ENCODE measurements at regions not wholly inside any gene's neighbourhood (a gene's known extent, or its start where the extent isn't known, plus 50 kb on each side); places are given as distances from the start of the nearest gene placed in this dataset.

- no peaks in the 10 kb centered on the region for H3K27me3 ChIP-seq (ENCODE audit: insufficient read depth, poor library complexity, severe bottlenecking)
- H3K4me3 ChIP-seq (replicated peaks; ENCODE audit: insufficient read depth, low read length) = no peak overlapping the region
- H3K27ac ChIP-seq (replicated peaks) = no peak overlapping the region
- DNase-seq (ENCODE audit: low read depth in 1 of 2, low spot score in 1 of 2) = no peak
- TF ChIP-seq REST (IDR thresholded peaks at IDR 0.05; ENCODE audit: insufficient replicate concordance, low read depth) (no peak), GABPA (IDR thresholded peaks at IDR 0.05; ENCODE audit: low read depth) (no peak), CTCF (IDR thresholded peaks at IDR 0.05; ENCODE audit: insufficient read depth, low read length) (no peak), SPI1 (IDR thresholded peaks at IDR 0.05; ENCODE audit: borderline replicate concordance, low read depth) (no peak), POLR2AphosphoS5 (IDR thresholded peaks at IDR 0.05; ENCODE audit: low read depth) (no peak)
These were observed 228.1 kb downstream of the PAX1 start for GRCh38 chr20:21933526-21933925.

GRCh38 chr20:21921251-21921650, 215.8 kb downstream of the PAX1 start:
- no peak overlapping the region for H3K4me3 ChIP-seq (replicated peaks; ENCODE audit: insufficient read depth, low read length)
- H3K27me3 ChIP-seq (ENCODE audit: insufficient read depth, poor library complexity, severe bottlenecking) = no peaks in the 10 kb centered on the region
- TF ChIP-seq SPI1 (IDR thresholded peaks at IDR 0.05; ENCODE audit: borderline replicate concordance, low read depth) (no peak), POLR2AphosphoS5 (IDR thresholded peaks at IDR 0.05; ENCODE audit: low read depth) (no peak), CTCF (IDR thresholded peaks at IDR 0.05; ENCODE audit: insufficient read depth, low read length) (no peak), GABPA (IDR thresholded peaks at IDR 0.05; ENCODE audit: low read depth) (no peak), REST (IDR thresholded peaks at IDR 0.05; ENCODE audit: insufficient replicate concordance, low read depth) (no peak)
- H3K27ac ChIP-seq (replicated peaks) = no peak overlapping the region
- DNase-seq (ENCODE audit: low read depth in 1 of 2, low spot score in 1 of 2) = no peak

- no peak overlapping the region for H3K27ac ChIP-seq (replicated peaks)
- H3K27me3 ChIP-seq (ENCODE audit: insufficient read depth, poor library complexity, severe bottlenecking) = no peaks in the 10 kb centered on the region
- no peak for DNase-seq (ENCODE audit: low read depth in 1 of 2, low spot score in 1 of 2)
- TF ChIP-seq CTCF (IDR thresholded peaks at IDR 0.05; ENCODE audit: insufficient read depth, low read length) (no peak), POLR2AphosphoS5 (IDR thresholded peaks at IDR 0.05; ENCODE audit: low read depth) (no peak), SPI1 (IDR thresholded peaks at IDR 0.05; ENCODE audit: borderline replicate concordance, low read depth) (no peak), REST (IDR thresholded peaks at IDR 0.05; ENCODE audit: insufficient replicate concordance, low read depth) (no peak)
- H3K4me3 ChIP-seq (replicated peaks; ENCODE audit: insufficient read depth, low read length) = no peak overlapping the region
These were observed 214.7 kb downstream of the PAX1 start for GRCh38 chr20:21920211-21920610.

All from HL-60 (cell line).